HG02884 (cell line): ENCODE measurements at regions not wholly inside any gene's neighbourhood (a gene's known extent, or its start where the extent isn't known, plus 50 kb on each side); places are given as distances from the start of the nearest gene placed in this dataset.

Experiments used
- ATAC-seq: cut with Tn5 transposase; IDR thresholded peaks from one replicate; pipeline ENCODE4 v1.9.1; 2021; ENCODE audit warnings: mild to moderate bottlenecking, moderate library complexity; ENCODE audit not compliant: unreplicated experiment

DNA sequence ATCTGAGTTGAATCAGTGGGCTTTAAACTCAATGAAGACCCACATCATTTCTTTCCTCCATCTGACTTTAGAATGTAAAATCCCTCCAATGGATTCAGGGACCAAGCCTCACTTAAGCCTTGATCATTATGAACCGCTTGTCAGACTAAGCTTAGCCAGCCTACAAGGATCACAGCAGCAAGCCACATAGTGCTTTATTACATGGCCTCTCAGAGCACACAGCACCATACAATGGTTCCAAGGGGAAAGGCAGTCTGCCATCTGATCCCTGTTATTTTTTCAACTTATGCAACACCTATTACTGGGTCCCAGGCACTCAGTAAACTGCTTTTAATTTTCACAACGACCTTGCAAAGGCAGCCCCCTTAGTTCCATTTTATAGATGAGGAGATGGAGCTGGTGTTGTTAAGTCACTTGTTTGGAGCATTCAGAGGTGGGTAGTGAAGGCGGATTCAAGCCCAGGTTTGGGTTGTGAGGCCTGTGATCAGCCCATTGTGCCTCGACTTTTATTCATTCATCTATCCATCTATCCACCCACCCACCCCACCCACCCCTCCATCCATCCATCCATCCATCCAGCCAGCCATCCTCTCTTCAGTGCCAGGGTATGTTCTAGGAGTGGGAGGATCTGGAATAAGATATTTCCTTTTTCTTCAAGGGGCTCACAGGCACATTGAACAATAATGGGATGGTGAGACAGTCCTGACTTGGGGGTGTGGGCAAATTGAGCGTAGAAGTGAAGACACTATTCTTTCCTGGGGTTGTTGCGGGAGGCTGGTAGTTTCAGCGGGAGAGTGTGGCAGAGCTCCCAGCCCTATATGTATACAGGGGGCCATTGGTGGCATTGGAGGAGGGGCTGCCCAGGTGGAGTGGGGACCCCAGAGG, 141.2 kb downstream of the MYCN start:
- no peak for ATAC-seq

DNA sequence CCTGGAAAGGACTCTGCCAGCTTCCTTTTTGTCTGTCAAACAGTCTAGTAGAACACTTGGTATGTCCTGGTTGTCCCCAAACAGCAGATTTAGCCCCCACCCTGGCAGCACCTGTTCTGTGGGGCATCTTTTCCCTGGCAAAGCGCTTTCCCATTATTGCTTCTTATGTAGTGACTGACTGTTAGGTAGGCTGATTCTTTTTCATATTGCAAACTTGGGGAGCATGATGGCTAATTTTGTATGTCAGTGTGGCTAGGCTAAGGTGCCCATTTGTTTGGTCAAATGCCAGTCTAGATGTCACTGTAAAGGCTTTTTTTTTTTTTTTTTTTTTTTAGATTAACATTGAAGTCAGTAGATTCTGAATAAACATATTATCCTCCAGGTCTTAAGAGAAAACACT, 140.2 kb downstream of the MYCN start:
- no peak for ATAC-seq

DNA sequence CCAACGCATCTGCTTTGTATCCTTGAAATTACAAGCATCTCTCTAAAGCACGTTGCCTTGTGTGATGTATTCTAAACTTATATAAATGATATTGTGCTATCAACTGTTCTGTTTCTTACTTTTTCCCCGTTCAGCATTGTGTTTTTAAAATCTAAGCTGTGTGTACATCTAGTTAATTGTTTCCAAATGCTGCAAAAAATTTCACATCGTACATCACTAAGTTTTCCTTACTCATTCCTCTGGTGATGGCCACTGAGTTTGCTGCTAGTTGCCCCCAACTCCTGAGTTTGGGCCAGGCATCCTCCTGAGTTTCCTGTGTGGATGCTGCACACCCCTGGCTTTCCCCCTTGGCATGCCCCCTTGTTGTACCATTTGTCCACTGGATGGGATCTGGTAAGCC, 139.7 kb downstream of the MYCN start:
- ATAC-seq = no peak

- ATAC-seq = no peak
Observed at GRCh38 chr2:16079637-16080036, 139.3 kb downstream of the MYCN start.

- ATAC-seq = no peak
Observed at GRCh38 chr2:16077601-16078000, 137.3 kb downstream of the MYCN start.

GRCh38 chr2:16076911-16077310, 136.6 kb downstream of the MYCN start:
- no peak for ATAC-seq

- ATAC-seq = no peak
Observed at GRCh38 chr2:16075045-16076012, 135.0 kb downstream of the MYCN start.

DNA sequence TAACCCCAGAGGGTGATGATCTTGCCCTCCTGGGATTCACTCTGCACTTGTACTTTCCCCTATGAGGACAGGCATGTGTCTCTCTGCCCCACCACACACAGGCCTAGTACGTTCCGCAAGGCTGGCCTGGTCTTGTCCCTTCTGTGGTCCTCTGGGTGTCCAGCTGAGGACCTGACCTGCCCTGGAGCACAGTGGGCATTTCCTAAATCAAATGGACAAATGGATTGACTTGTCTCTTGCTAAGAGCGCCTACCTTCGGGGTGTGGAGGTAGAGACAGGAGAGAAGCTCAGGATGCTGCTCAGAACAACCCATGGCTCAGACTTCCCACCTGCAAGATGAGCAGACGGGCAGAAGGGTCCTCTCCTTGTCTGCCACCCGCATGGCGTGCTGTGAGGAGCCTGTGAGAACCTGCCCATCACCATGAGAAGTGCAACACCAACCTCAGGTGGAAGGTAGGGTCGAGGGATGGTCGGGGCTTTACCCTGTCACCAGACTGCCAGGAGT, 133.6 kb downstream of the MYCN start:
- ATAC-seq = no peak

GRCh38 chr2:16073471-16073870, 133.1 kb downstream of the MYCN start:
- no peak for ATAC-seq

GRCh38 chr2:16072638-16073290, 132.4 kb downstream of the MYCN start:
- no peak for ATAC-seq

GRCh38 chr2:16071865-16072637, 131.7 kb downstream of the MYCN start:
- no peak for ATAC-seq

DNA sequence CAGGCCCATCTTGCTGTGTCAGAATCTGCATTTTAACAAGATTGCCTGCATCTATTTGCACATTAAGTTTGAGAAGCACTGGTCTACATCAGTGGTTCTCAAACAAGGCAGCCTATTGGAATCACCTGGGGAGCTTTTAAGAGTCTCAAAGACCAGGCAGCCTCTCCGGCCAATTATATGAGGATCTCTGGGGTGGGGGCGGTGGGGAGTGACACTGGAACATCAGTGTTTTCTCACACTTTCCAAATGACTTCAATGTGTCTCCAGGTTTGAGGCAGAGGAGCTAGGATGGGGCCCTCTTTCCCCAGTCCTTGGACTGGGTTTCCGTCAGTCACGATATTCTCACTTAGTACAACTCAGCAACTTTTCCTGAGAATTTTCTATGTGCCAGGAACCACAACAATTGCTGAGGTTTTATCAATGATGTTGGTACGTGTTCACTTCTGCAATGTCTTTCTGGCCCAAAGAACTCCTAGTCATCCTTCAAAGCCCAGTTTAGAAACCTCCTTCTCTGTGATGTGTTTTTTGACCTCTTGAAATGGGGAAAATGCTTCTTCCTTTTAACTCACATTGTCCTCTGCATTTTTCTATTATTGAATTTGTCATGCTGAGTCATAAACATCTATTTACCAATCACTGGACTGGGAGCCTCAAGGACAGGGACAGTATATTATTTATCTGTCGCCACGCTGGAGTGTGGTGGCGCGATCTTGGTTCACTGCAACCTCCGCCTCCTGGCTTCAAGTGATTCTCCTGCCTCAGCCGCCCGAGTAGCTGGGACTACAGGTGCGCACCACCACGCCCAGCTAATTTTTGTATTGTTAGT, 130.9 kb downstream of the MYCN start:
- no peak for ATAC-seq

DNA sequence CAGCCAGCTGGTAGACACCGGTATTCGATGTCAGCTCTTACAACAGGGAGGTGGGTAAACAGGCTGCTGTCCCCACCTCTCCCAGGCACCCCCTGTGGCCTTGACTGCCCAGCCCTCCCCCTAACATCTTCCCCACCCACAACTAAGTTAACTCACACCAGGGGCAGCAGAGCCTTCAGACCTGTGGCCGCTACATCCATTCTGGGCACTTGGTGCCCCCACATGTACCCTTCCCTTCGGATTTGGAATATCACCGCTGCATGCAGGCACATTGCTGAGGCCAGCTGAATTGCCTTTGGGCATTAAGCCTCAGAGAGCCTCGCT, 130.3 kb downstream of the MYCN start:
- no peak for ATAC-seq

GRCh38 chr2:16069933-16070647, 129.7 kb downstream of the MYCN start:
- no peak for ATAC-seq

DNA sequence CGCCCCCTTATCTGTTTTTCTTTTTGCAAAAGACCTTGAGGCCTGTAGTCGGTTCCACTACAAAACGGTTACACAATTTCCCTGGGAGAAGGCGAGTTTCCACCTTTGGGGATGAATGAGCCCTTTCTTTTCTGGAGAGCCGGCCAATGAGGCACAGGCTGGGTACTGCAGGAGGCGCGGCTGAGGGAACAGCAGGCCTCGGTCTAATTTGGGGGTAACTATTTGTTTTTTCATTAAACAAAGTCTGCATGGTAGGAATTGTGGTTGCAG, 129.2 kb downstream of the MYCN start:
- ATAC-seq = no peak

- ATAC-seq = no peak
Observed at GRCh38 chr2:16068552-16068940, 128.2 kb downstream of the MYCN start.

DNA sequence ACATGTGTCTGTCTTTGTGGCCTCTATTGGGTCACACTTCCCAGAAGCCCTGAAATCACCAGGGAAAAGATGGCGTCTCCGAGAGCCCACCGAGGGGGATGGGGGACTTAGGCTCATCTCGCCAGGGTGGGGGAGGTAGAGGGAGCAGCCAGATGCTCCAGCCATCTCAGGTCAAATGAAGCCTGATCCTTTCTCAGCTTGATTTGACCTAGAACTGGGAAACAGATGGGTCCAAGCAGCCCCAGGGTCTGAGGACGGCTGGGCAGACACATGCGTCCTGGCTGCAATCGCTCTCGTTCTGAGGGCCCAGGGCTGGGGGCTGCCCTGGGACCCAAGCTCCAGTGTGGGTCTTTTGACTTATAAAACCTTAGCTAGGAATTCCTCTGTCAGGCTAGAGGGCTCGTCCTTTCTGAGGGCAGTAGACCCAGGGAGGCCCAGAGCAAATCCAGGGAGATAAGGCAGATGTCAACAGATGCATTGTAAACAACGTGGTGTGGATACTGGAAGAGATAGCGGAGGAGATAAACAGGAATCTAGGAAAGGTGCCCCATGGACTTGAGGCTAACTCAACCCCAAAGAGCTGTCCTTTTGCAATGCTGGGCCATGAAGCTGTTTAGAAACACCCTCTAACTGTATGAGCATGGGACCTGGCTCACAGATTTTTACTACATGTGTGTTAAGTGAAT, 127.7 kb downstream of the MYCN start:
- ATAC-seq = no peak

GRCh38 chr2:16067444-16067843, 127.1 kb downstream of the MYCN start:
- no peak for ATAC-seq

DNA sequence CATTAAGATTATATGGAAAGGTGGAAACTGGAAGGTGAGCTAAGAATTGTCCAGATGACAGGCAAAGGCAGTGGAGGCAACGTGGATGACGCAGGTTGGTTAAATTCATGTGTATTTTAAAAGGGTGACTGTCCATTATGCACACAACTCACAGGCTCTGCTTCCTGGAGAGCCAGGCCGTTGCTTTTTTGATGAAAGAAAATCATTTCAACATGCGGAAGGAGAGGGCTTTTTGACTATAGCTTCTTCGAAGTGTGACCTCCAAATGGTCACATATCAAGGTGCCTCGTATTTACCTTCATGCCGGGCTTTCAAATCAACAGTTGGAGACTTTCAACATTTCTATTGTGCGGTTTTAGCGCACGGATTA, 126.7 kb downstream of the MYCN start:
- ATAC-seq = no peak
